Psoas muscle (tissue), 7 donors: ENCODE measurements at regions not wholly inside any gene's neighbourhood (a gene's known extent, or its start where the extent isn't known, plus 50 kb on each side); places are given as distances from the start of the nearest gene placed in this dataset.

ENCODE experiments used
- ATAC-seq, 4 donors: fragments of 200-7000 bp; cut with Tn5 transposase; one replicate each; pipeline ENCODE4 v1.9.1; 2020; ENCODE audit warnings: moderate library complexity in 3 of 4, mild to moderate bottlenecking in 2 of 4
- DNase-seq, 2 donors: peaks; one replicate each; pipeline ENCODE4 v3.0.0-alpha.2; 2020
- H3K27ac ChIP-seq: fragments of 200-600 bp; one replicate; pipeline ENCODE4 v1.8.0; 2022
- H3K27me3 ChIP-seq, 3 donors: fragments of 200-600 bp in 1 of 3; one replicate each; pipeline versions ENCODE4 v1.6.1 to v1.8.0; 2013 to 2022; ENCODE audit warnings: low read length in 2 of 3, mild to moderate bottlenecking in 2 of 3, moderate library complexity in 1 of 3; ENCODE audit not compliant: insufficient read depth in 3 of 3
- H3K36me3 ChIP-seq, 2 donors: fragments of 200-600 bp in 1 of 2; one replicate each; pipeline versions ENCODE4 v1.6.1 to v1.8.0; 2013 to 2022; ENCODE audit warnings: low read depth in 1 of 2, mild to moderate bottlenecking in 1 of 2, moderate library complexity in 1 of 2; ENCODE audit not compliant: insufficient read depth in 1 of 2
- H3K4me1 ChIP-seq: fragments of 200-600 bp; one replicate; pipeline ENCODE4 v1.8.0; 2022
- H3K4me3 ChIP-seq: fragments of 200-600 bp; one replicate; pipeline ENCODE4 v1.8.0; 2022; ENCODE audit warnings: mild to moderate bottlenecking
- H3K9me3 ChIP-seq: fragments of 200-600 bp; one replicate; pipeline ENCODE4 v1.8.0; 2022
- CTCF ChIP-seq: fragments of 200-600 bp; IDR thresholded peaks from one replicate; pipeline ENCODE4 v1.8.0; 2022; ENCODE audit warnings: antibody characterized with exemption
- WGBS, 3 donors: extraction: QIAGEN DNeasy Blood & Tissue Kit; methylation state at CpG; one replicate each; pipeline versions ENCODE4 v1.1.6 to v1.1.7; 2013; 5-methylcytosine and 5-hydroxymethylcytosine counted together
- intact Hi-C, 2 donors: fragments of 100-400 bp; cut with DNase I; formaldehyde crosslinking; loops; one replicate each; pipeline versions ENCODE4 v1.11.0 to v1.14.2; 2022
- donor health status: healthy with polysubstance abuse.
- donor health status: DM: no; HTN: no; CAD: no; lungs with moderate emphysema.
- donor health status: Bipolar disorder and iron deficiency.
- donor health status: healthy.
- donor health status: DM: yes; HTN: yes; CAD: no.
- donor health status: DM: no; HTN: no; CAD: no.
- donor health status: DM: yes; HTN: yes; CAD: no.

GRCh38 chr1:217017165-217017564, 293.9 kb upstream of the ESRRG start:
- no peaks in the 10 kb centered on the region for H3K36me3 ChIP-seq
- no peak overlapping the region for H3K27ac ChIP-seq
- H3K4me1 ChIP-seq: no peaks in the 10 kb centered on the region
- H3K4me3 ChIP-seq: no peak overlapping the region
- no peaks in the 10 kb centered on the region for H3K9me3 ChIP-seq
- no peak for TF ChIP-seq CTCF
- intact Hi-C loops: no loop called here
- DNase-seq (no peak), ATAC-seq (no peak)
- no peaks in the 10 kb centered on the region for H3K27me3 ChIP-seq

GRCh38 chr1:217014066-217014465, 290.8 kb upstream of the ESRRG start:
- Histone ChIP-seq H3K4me1 (no peaks in the 10 kb centered on the region), H3K36me3 (no peaks in the 10 kb centered on the region), H3K27me3 (no peaks in the 10 kb centered on the region), H3K4me3 (no peak overlapping the region), H3K27ac (no peak overlapping the region), H3K9me3 (no peaks in the 10 kb centered on the region)
- no peak for ATAC-seq
- DNase-seq: no peak
- TF ChIP-seq CTCF: no peak
- intact Hi-C loops: no loop called here

- TF ChIP-seq CTCF: no peak
- no peak for ATAC-seq
- no peak for DNase-seq
- Histone ChIP-seq H3K9me3 (no peaks in the 10 kb centered on the region), H3K36me3 (no peaks in the 10 kb centered on the region), H3K27me3 (no peaks in the 10 kb centered on the region), H3K27ac (no peak overlapping the region), H3K4me3 (no peak overlapping the region), H3K4me1 (no peaks in the 10 kb centered on the region)
- intact Hi-C loops: no loop called here
Measured at GRCh38 chr1:217012659-217013058, 289.4 kb upstream of the ESRRG start.

- WGBS, 3 donors: 93 to 98% (median 94%) methylated on average over 1 of the region's 1 CpG
- no peak overlapping the region for H3K4me3 ChIP-seq
- no peaks in the 10 kb centered on the region for H3K36me3 ChIP-seq
- H3K27ac ChIP-seq: no peak overlapping the region
- no peaks in the 10 kb centered on the region for H3K27me3 ChIP-seq
- DNase-seq (no peak), ATAC-seq (no peak)
- intact Hi-C loops: no loop called here
- no peaks in the 10 kb centered on the region for H3K9me3 ChIP-seq
- no peaks in the 10 kb centered on the region for H3K4me1 ChIP-seq
- TF ChIP-seq CTCF: no peak
Measured at GRCh38 chr1:217011097-217011496, 287.9 kb upstream of the ESRRG start.

GRCh38 chr1:217010253-217010652, 287.0 kb upstream of the ESRRG start:
- no peak for ATAC-seq
- Histone ChIP-seq H3K27me3 (no peaks in the 10 kb centered on the region), H3K36me3 (no peaks in the 10 kb centered on the region), H3K9me3 (no peaks in the 10 kb centered on the region), H3K4me1 (no peaks in the 10 kb centered on the region), H3K4me3 (no peak overlapping the region), H3K27ac (no peak overlapping the region)
- intact Hi-C loops: no loop called here
- WGBS, 3 donors: 90 to 94% (median 93%) methylated on average over 2 of the region's 2 CpGs
- no peak for TF ChIP-seq CTCF
- no peak for DNase-seq
